Right cardiac atrium (tissue), 5 donors: ENCODE measurements at regions not wholly inside any gene's neighbourhood (a gene's known extent, or its start where the extent isn't known, plus 50 kb on each side); places are given as distances from the start of the nearest gene placed in this dataset.
"Not testable (repeated sequence)": the region's sequence is repeated elsewhere in the genome, so short reads cannot be mapped to it uniquely, and the experiment has no call there.

ENCODE experiments used
- ATAC-seq, 2 donors: fragments of 200-7000 bp; cut with Tn5 transposase; one replicate each; pipeline versions ENCODE4 v1.8.0 to v1.9.1; 2020; ENCODE audit warnings: moderate library complexity in 2 of 2, mild to moderate bottlenecking in 1 of 2
- DNase-seq, 3 donors: peaks; one replicate each; pipeline ENCODE4 v3.0.0-alpha.2; 2020
- H3K27ac ChIP-seq: one replicate; pipeline ENCODE4 v1.5.1; 2013; ENCODE audit warnings: mild to moderate bottlenecking, low read length, control low read depth, moderate library complexity
- H3K27me3 ChIP-seq: one replicate; pipeline ENCODE4 v1.6.1; 2013; ENCODE audit not compliant: control insufficient read depth, insufficient read depth
- H3K4me1 ChIP-seq: one replicate; pipeline ENCODE4 v1.6.1; 2013; ENCODE audit warnings: low read length; ENCODE audit not compliant: control insufficient read depth, insufficient read depth
- H3K4me3 ChIP-seq: one replicate; pipeline ENCODE4 v1.5.1; 2013; ENCODE audit warnings: low read length, control low read depth
- H3K9me3 ChIP-seq: one replicate; pipeline ENCODE4 v1.6.1; 2013; ENCODE audit warnings: low read length; ENCODE audit not compliant: control insufficient read depth
- WGBS: extraction: QIAGEN DNeasy Blood & Tissue Kit; methylation state at CpG from one replicate; pipeline ENCODE4 v1.1.7; 2013; 5-methylcytosine and 5-hydroxymethylcytosine counted together
- intact Hi-C, 4 donors: fragments of 100-400 bp; cut with DNase I; formaldehyde crosslinking; loops; one replicate each; pipeline versions ENCODE4 v1.11.0 to v1.14.0; 2022 to 2023
- donor health status: healthy with polysubstance abuse.
- donor health status: DM: no; HTN: yes; CAD: no.
- donor health status: DM: no; HTN: no; CAD: no.
- donor health status: DM: no; HTN: yes; CAD: no; lungs with severe emphysema.
- donor health status: DM: yes; HTN: yes; CAD: no.

DNA sequence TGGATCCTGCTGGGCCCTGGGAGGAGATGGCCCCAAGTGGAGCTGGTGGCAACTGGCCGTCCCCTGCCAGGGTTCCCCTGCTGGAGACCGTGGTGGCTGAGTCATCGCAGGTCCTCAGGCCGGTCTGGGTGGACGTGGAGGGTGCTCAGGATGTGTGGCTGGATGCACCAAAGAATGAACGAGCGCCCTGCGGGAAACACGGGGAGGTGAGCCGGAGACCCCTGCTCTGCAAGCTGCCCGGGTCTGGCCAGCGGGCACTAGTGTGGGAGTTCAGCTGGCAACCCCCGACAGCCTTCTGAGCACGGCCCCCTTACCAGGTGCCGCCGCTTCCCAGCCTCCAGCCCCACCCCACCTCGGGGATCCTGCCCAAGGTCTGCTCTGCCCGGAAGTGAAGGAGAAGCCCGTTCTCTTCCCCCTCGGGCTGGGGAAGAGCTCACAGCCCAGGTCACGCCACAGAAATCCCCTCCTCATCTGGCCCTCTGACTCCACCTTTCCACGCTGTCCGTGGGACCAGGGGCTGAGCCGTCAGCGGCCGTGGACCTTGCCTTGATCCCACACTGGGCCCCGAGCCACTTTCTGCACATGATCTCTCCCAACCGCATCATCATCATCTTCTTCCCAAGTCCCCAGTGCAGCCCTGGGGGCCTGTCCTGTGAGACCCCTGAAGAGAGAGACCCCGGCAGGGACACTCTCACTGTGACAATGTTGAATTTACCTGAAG is 165.5 kb downstream of the KIF26A start:
- no peaks in the 10 kb centered on the region for H3K9me3 ChIP-seq
- no peak for ATAC-seq
- H3K4me3 ChIP-seq: no peak overlapping the region
- 88% methylated on average over 29 of the region's 29 CpGs for WGBS
- DNase-seq: peak in 2 of 3 donors; percentile 38 to 41
- no peaks in the 10 kb centered on the region for H3K27me3 ChIP-seq
- H3K27ac ChIP-seq: no peak overlapping the region
- intact Hi-C loops: no loop called here
- no peaks in the 10 kb centered on the region for H3K4me1 ChIP-seq

DNA sequence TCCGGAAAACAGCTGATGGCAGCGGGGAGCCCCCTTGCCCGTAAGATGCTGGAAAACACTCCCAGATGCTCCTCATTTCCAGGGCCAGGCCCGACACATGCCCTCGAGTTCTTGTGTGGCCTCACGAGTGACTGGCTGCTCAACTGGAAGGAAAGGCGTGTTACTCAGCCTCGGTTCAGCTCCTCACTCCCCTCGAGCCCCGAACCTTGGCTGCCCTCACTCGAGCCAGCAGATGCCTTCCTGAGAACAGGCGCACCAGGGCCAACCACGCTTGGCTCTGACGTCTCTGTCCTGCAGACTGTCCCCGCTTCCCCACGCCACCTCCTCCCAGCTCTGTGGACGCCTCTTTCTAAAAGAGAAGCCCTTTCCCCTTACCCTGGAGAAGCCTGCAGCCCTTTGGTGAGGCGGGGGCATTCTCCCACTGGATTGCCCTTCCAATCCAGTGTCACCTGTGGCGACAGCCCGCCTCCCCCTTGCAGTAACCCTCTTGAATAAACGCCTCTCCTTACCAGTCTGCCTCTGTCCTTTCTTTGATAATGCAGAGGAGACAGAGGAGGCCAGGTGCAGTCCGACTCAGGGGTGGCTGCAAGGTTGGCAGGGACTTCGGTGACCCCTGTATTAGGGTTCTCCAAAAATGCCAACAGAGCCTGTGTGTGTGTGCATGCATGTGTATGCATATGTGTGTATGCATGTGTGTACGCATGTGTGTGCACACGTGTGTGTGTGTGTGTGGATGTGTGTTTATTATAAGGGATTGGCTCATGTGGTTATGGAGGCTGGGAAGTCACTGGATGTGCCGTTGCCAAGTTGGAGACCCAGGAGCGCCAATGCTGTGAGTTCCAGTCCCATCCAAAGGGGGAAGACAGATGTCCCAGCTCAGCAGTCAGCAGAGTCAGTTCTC is 166.3 kb downstream of the KIF26A start:
- WGBS: 67% methylated on average over 27 of the region's 27 CpGs
- H3K4me3 ChIP-seq: no peak overlapping the region
- no peaks in the 10 kb centered on the region for H3K27me3 ChIP-seq
- DNase-seq: peak; percentile 63 to 81 (median 77)
- H3K4me1 ChIP-seq: no peaks in the 10 kb centered on the region
- no peaks in the 10 kb centered on the region for H3K9me3 ChIP-seq
- peak; percentile 46 to 72 for ATAC-seq
- no peak overlapping the region for H3K27ac ChIP-seq
- intact Hi-C loops: no loop called here

DNA sequence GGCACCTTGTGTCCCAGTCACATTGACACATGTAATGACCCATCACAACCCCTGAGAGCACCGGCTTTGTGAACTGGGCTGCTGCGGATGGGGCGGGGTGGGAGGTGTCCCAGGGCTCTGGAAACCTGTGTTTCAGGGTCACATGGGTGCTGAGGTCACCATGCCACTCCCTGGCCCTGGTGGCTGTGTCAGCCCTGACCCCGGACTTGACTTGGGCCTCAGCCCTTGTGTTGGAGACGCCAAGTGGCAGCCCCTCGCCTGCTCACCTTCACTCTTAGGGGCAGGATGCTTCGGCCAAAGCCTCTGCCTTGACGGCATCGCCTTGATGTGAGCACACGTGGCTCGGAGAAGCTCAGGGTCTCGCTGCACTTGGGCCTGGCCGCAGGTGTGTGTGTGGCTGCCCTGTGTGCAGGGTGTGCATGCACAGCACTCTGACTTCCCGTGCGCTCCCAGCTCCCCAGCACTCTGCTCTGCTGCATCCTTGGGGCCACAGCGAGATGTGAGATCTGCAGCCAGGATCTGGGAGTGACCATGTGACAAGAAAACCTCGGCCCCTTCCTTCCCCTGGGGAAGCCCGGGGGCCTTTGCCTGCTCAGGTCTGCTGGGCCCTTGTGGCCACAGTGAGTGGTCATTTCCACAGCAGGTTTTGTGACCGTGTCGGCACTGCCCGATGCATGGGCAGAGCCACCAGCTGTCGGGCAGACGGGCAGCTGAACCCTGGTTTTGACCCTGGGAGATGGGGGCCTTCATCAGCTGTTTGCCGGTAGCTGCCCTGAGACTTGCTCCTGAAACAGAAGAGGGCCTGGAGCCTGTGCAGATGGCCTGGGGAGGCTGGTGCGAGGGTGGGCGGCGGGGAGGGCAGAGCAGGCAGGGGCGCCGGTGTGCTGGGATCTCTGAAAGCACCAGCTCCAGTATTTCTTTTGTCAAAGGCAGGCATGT is 167.4 kb downstream of the KIF26A start:
- Histone ChIP-seq H3K27ac (no peak overlapping the region), H3K4me1 (no peaks in the 10 kb centered on the region), H3K4me3 (no peak overlapping the region), H3K9me3 (no peaks in the 10 kb centered on the region), H3K27me3 (no peaks in the 10 kb centered on the region)
- intact Hi-C loops: no loop called here
- DNase-seq (peak in 2 of 3 donors; percentile 22 to 36), ATAC-seq (no peak)
- 87% methylated on average over 29 of the region's 29 CpGs for WGBS

DNA sequence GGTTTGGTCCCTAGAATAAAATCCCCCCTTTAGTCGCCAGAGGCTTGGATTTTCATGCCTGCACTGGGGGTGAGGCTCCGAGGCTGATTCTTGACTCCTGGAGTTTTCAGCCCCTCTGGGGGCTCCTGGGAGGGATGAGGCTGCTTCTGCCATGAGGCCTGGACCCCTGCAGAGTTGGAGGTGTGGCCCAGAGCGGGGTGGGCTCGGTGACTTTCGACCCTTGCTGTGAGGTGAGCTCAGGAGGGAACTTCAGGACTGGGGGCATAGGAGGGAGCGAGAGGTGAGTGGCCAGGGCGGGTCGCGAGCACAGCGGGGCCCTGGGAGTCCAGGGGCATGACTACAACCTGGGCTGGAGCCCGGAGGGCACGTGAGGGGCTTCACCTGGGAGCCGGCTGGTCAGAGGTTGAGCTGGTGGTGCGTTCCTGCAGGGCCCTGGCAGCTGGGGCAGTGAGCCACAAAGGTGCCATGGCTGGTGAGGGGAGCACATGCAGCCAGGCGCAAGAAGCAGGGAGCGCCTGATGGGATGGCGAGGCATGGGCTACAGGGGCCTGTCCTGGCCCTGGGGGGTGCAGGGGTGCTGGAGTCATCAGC is 168.2 kb downstream of the KIF26A start:
- no peaks in the 10 kb centered on the region for H3K4me1 ChIP-seq
- WGBS: 82% methylated on average over 17 of the region's 17 CpGs
- no peak overlapping the region for H3K4me3 ChIP-seq
- intact Hi-C loops: no loop called here
- ATAC-seq: no peak
- no peak overlapping the region for H3K27ac ChIP-seq
- peak in 2 of 3 donors; percentile 36 to 38 for DNase-seq
- H3K9me3 ChIP-seq: no peaks in the 10 kb centered on the region
- H3K27me3 ChIP-seq: no peaks in the 10 kb centered on the region

GRCh38 chr14:104307246-104307626 is 168.8 kb downstream of the KIF26A start:
- Histone ChIP-seq H3K9me3 (no peaks in the 10 kb centered on the region), H3K27ac (no peak overlapping the region), H3K4me3 (no peak overlapping the region), H3K27me3 (no peaks in the 10 kb centered on the region), H3K4me1 (no peaks in the 10 kb centered on the region)
- ATAC-seq (no peak), DNase-seq (no peak)
- intact Hi-C loops: no loop called here
- WGBS: 82% methylated on average over 7 of the region's 7 CpGs

GRCh38 chr14:104307627-104308401 is 169.4 kb downstream of the KIF26A start:
- intact Hi-C loops: no loop called here
- H3K9me3 ChIP-seq: no peaks in the 10 kb centered on the region
- DNase-seq: peak; percentile 62 to 76 (median 73)
- WGBS: 91% methylated on average over 25 of the region's 25 CpGs
- H3K4me3 ChIP-seq: no peak overlapping the region
- peak; percentile 62 to 87 for ATAC-seq
- no peak overlapping the region for H3K27ac ChIP-seq
- H3K4me1 ChIP-seq: no peaks in the 10 kb centered on the region
- no peaks in the 10 kb centered on the region for H3K27me3 ChIP-seq

GRCh38 chr14:104308534-104308933 is 170.1 kb downstream of the KIF26A start:
- 86% methylated on average over 10 of the region's 10 CpGs for WGBS
- not testable (repeated sequence) for ATAC-seq

DNA sequence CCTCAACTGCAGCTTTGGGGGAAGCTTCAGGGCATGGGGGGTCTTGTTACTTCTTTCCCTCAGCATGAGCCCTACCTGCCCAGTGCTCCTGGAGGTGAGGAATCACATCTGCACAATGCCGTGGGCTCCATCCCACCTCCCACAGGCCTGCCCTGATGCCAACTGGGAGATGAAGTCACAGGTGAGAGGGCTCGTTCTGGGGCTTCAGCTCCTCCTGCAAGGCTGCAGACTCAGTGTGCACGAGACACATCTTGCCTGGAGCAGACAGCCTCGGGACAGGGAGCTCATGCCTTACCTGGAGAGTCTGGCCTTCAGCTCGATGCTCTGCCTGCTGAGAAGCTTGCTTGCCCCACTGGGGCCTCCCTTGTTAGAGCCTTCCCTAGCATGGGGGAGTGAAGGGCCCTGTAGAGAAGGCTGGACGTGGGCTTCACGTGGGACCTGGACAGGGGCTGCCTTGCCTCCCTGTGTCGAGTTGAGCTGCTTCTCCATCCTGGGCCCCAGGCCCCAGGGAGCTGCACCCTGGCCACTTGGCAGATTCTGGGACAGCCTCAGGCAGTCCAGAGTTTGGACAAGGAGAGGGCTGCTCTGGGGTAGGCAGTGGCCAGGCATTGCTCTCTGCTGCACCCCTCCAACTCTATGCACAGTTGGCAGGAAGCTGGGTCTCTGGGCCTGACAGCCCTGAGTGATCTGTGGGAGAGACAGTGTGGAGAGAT is 171.4 kb downstream of the KIF26A start:
- Histone ChIP-seq H3K27ac (no peak overlapping the region), H3K4me1 (no peaks in the 10 kb centered on the region), H3K4me3 (no peak overlapping the region), H3K9me3 (no peaks in the 10 kb centered on the region), H3K27me3 (no peaks in the 10 kb centered on the region)
- ATAC-seq (no peak), DNase-seq (peak in 1 of 3 donors; percentile 8)
- intact Hi-C loops: no loop called here
- WGBS: 88% methylated on average over 8 of the region's 8 CpGs

More at GRCh38 chr14:104308534-104308933, 170.1 kb downstream of the KIF26A start:
- H3K4me1 ChIP-seq, H3K27me3 ChIP-seq, DNase-seq, H3K4me3 ChIP-seq, H3K27ac ChIP-seq, intact Hi-C loops, H3K9me3 ChIP-seq: not testable (repeated sequence)

- WGBS: 79% methylated on average over 4 of the region's 4 CpGs
- Histone ChIP-seq H3K4me1 (no peaks in the 10 kb centered on the region), H3K9me3 (no peaks in the 10 kb centered on the region), H3K27ac (no peak overlapping the region), H3K27me3 (no peaks in the 10 kb centered on the region), H3K4me3 (no peak overlapping the region)
- DNase-seq (no peak), ATAC-seq (no peak)
- intact Hi-C loops: no loop called here
These were observed 173.0 kb downstream of the KIF26A start for GRCh38 chr14:104311358-104311757.
